ENCODE measurements at regions not wholly inside any gene's neighbourhood (a gene's known extent, or its start where the extent isn't known, plus 50 kb on each side); places are given as distances from the start of the nearest gene placed in this dataset.

GRCh38 chr16:66152823-66153393 lies 213.6 kb upstream of the CDH5 start:
- Histone ChIP-seq H2AFZ (ENCODE audit: insufficient read depth, low read depth, low read length, poor library complexity, severe bottlenecking) (no peak overlapping the region), H3K27ac (ENCODE audit: low read length in 2 of 2) (no peak overlapping the region), H3K9ac (ENCODE audit: low read length) (no peak overlapping the region), H3K27me3 (replicated peaks in 1 of 4; ENCODE audit: control extremely low read depth in 1 of 4, control insufficient read depth in 3 of 4, insufficient read depth in 4 of 4, low read length in 3 of 4) (no peaks in the 10 kb centered on the region), H4K20me1 (ENCODE audit: control insufficient read depth, insufficient read depth, low read length, poor library complexity, severe bottlenecking) (no peaks in the 10 kb centered on the region), H3K79me2 (ENCODE audit: control insufficient read depth, insufficient read depth, low read length) (no peaks in the 10 kb centered on the region), H3K36me3 (replicated peaks in 1 of 2; ENCODE audit: control extremely low read depth in 1 of 2, control insufficient read depth in 1 of 2, extremely low read depth in 1 of 2, insufficient read depth in 2 of 2, low read length in 1 of 2) (no peaks in the 10 kb centered on the region), H3K4me2 (replicated peaks; ENCODE audit: low read depth, low read length, poor library complexity, severe bottlenecking) (no peak overlapping the region), H3K4me3 (ENCODE audit: control extremely low read depth in 1 of 5, extremely low read depth in 1 of 5, insufficient read depth in 1 of 5, low read depth in 2 of 5, low read length in 4 of 5) (no peak overlapping the region), H3K4me1 (ENCODE audit: control insufficient read depth in 2 of 2, insufficient read depth in 2 of 2, low read length in 2 of 2) (no peaks in the 10 kb centered on the region), H3K9me3 (ENCODE audit: control extremely low read depth in 1 of 3, control insufficient read depth in 2 of 3, insufficient read depth in 1 of 3, low read length in 2 of 3) (no peaks in the 10 kb centered on the region)
- ATAC-seq (ENCODE audit: low read depth): no peak
- H3K4me1 Mint-ChIP-seq: no peaks in the 10 kb centered on the region
- ChIA-PET POLR2A (no interaction called here), CTCF (no interaction called here)
- 100% methylated on average over 1 of the region's 3 CpGs for WGBS (ENCODE audit: insufficient coverage)
- no peak overlapping the region for H3K4me3 Mint-ChIP-seq
- intact Hi-C loops (cut with micrococcal nuclease): no loop called here
- TF ChIP-seq EZH2 (IDR thresholded peaks at IDR 0.05; ENCODE audit: borderline replicate concordance, insufficient read depth, low read depth, low read length, poor library complexity, severe bottlenecking) (no peak), CTCF (IDR thresholded peaks at IDR 0.05) (no peak)
- no peak overlapping the region for H3K27ac Mint-ChIP-seq
- peaks cover 15% of the 10 kb centered on the region for H3K27me3 Mint-ChIP-seq
- H3K9me3 Mint-ChIP-seq (ENCODE audit: insufficient read depth): no peaks in the 10 kb centered on the region
- no peak for DNase-seq

- H3K79me2 ChIP-seq (ENCODE audit: control insufficient read depth, insufficient read depth, low read length): no peaks in the 10 kb centered on the region
- ATAC-seq (ENCODE audit: low read depth): no peak
- H4K20me1 ChIP-seq (ENCODE audit: control insufficient read depth, insufficient read depth, low read length, poor library complexity, severe bottlenecking): no peaks in the 10 kb centered on the region
- Mint-ChIP-seq H3K4me3 (no peak overlapping the region), H3K27me3 (peaks cover 13% of the 10 kb centered on the region), H3K4me1 (no peaks in the 10 kb centered on the region), H3K9me3 (ENCODE audit: insufficient read depth) (no peaks in the 10 kb centered on the region), H3K27ac (no peak overlapping the region)
- DNase-seq: no peak
- WGBS (ENCODE audit: insufficient coverage): no CpG with 5 or more reads among the region's 2 CpGs
- no peaks in the 10 kb centered on the region for H3K27me3 ChIP-seq (replicated peaks in 1 of 4; ENCODE audit: control extremely low read depth in 1 of 4, control insufficient read depth in 3 of 4, insufficient read depth in 4 of 4, low read length in 3 of 4)
- ChIA-PET POLR2A (no interaction called here), CTCF (no interaction called here)
- H3K4me3 ChIP-seq (ENCODE audit: control extremely low read depth in 1 of 5, extremely low read depth in 1 of 5, insufficient read depth in 1 of 5, low read depth in 2 of 5, low read length in 4 of 5): no peak overlapping the region
- H3K36me3 ChIP-seq (replicated peaks in 1 of 2; ENCODE audit: control extremely low read depth in 1 of 2, control insufficient read depth in 1 of 2, extremely low read depth in 1 of 2, insufficient read depth in 2 of 2, low read length in 1 of 2): no peaks in the 10 kb centered on the region
- H3K27ac ChIP-seq (ENCODE audit: low read length in 2 of 2): no peak overlapping the region
- no peak overlapping the region for H2AFZ ChIP-seq (ENCODE audit: insufficient read depth, low read depth, low read length, poor library complexity, severe bottlenecking)
- no peak for TF ChIP-seq EZH2 (IDR thresholded peaks at IDR 0.05; ENCODE audit: borderline replicate concordance, insufficient read depth, low read depth, low read length, poor library complexity, severe bottlenecking)
- TF ChIP-seq CTCF (IDR thresholded peaks at IDR 0.05): no peak
- H3K4me2 ChIP-seq (replicated peaks; ENCODE audit: low read depth, low read length, poor library complexity, severe bottlenecking): no peak overlapping the region
- H3K4me1 ChIP-seq (ENCODE audit: control insufficient read depth in 2 of 2, insufficient read depth in 2 of 2, low read length in 2 of 2): no peaks in the 10 kb centered on the region
- intact Hi-C loops (cut with micrococcal nuclease): no loop called here
- H3K9ac ChIP-seq (ENCODE audit: low read length): no peak overlapping the region
- H3K9me3 ChIP-seq (ENCODE audit: control extremely low read depth in 1 of 3, control insufficient read depth in 2 of 3, insufficient read depth in 1 of 3, low read length in 2 of 3): no peaks in the 10 kb centered on the region
These were observed 214.3 kb upstream of the CDH5 start for GRCh38 chr16:66152181-66152580.
